Colonic mucosa (tissue), 4 donors: ENCODE measurements at regions not wholly inside any gene's neighbourhood (a gene's known extent, or its start where the extent isn't known, plus 50 kb on each side); places are given as distances from the start of the nearest gene placed in this dataset.

Source experiments
- DNase-seq: peaks from one replicate; pipeline ENCODE4 v3.0.0-alpha.2; 2020
- H3K27ac ChIP-seq: fragments of 200-600 bp; one replicate; pipeline ENCODE4 v1.8.0; 2021
- H3K27me3 ChIP-seq: fragments of 200-600 bp; one replicate; pipeline ENCODE4 v1.8.0; 2021
- H3K36me3 ChIP-seq: fragments of 200-600 bp; one replicate; pipeline ENCODE4 v1.8.0; 2021
- H3K4me1 ChIP-seq: fragments of 200-600 bp; one replicate; pipeline ENCODE4 v1.8.0; 2021; ENCODE audit warnings: mild to moderate bottlenecking
- H3K4me3 ChIP-seq: fragments of 200-600 bp; one replicate; pipeline ENCODE4 v1.8.0; 2021
- H3K9ac ChIP-seq, 2 donors: one replicate each; pipeline ENCODE4 v1.7.0; 2013; ENCODE audit warnings: control low read depth in 2 of 2, low read depth in 2 of 2, low read length in 2 of 2
- H3K9me3 ChIP-seq: fragments of 200-600 bp; one replicate; pipeline ENCODE4 v1.8.0; 2021
- CTCF ChIP-seq: fragments of 200-600 bp; IDR thresholded peaks from one replicate; pipeline ENCODE4 v1.8.0; 2022; ENCODE audit warnings: antibody characterized with exemption, mild to moderate bottlenecking
- intact Hi-C: fragments of 100-400 bp; cut with DNase I; formaldehyde crosslinking; loops from one replicate; pipeline ENCODE4 v1.14.1; 2022
- donor health status: healthy.
- donor health status: DM: no; HTN: no; CAD: no.
- donor health status: DM: no; HTN: no; CAD: no.

DNA sequence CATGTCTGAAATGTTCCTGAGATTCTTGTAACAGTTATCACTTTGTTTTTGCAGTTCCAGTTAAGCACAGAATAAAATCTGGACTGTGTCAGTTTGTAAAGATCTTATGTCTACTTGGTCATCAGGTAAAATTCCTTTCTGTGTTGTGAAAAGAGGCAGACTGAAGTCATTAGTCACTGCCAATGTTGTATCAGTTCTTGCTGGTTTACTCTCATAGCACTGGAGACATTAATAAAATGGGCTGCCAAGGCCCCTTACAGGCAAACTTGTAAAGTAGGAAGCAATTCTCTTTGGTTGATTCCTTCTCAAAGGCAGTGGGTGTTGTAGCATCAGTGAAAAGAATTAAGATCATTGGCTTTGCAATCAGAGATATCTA lies 61.4 kb upstream of the ST6GALNAC3 start:
- Histone ChIP-seq H3K4me3 (no peak overlapping the region), H3K27me3 (no peaks in the 10 kb centered on the region), H3K36me3 (no peaks in the 10 kb centered on the region), H3K9ac (no peak overlapping the region), H3K4me1 (no peaks in the 10 kb centered on the region), H3K9me3 (no peaks in the 10 kb centered on the region), H3K27ac (no peak overlapping the region)
- DNase-seq = no peak
- no peak for TF ChIP-seq CTCF
- intact Hi-C loops = no loop called here

- Histone ChIP-seq H3K4me1 (no peaks in the 10 kb centered on the region), H3K27me3 (no peaks in the 10 kb centered on the region), H3K27ac (no peak overlapping the region), H3K9ac (no peak overlapping the region), H3K4me3 (no peak overlapping the region), H3K9me3 (no peaks in the 10 kb centered on the region), H3K36me3 (no peaks in the 10 kb centered on the region)
- intact Hi-C loops = no loop called here
- DNase-seq = no peak
- TF ChIP-seq CTCF = no peak
Observed at GRCh38 chr1:76015478-76016103, 59.0 kb upstream of the ST6GALNAC3 start.

DNA sequence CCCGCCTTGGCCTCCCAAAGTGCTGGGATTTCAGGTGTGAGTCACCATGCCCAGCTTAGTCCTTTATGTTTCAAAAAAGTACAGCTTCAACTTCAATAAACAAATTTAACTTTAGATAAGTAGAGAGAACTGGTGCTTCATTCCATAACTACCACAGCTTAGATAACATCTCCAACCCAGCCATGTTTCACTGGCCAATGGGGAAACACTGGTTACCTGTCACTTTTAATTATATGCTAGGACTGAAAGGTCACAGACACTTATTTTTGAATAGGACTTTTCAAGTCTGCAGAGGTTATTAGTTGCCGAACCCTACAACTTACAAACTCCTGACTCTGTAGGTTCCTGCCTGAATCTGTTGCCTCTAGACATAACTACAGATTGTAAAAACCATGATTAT lies 56.5 kb upstream of the ST6GALNAC3 start:
- Histone ChIP-seq H3K36me3 (no peaks in the 10 kb centered on the region), H3K27ac (no peak overlapping the region), H3K9me3 (no peaks in the 10 kb centered on the region), H3K27me3 (no peaks in the 10 kb centered on the region), H3K4me1 (no peaks in the 10 kb centered on the region), H3K9ac (no peak overlapping the region), H3K4me3 (no peak overlapping the region)
- DNase-seq = no peak
- intact Hi-C loops = no loop called here
- no peak for TF ChIP-seq CTCF

DNA sequence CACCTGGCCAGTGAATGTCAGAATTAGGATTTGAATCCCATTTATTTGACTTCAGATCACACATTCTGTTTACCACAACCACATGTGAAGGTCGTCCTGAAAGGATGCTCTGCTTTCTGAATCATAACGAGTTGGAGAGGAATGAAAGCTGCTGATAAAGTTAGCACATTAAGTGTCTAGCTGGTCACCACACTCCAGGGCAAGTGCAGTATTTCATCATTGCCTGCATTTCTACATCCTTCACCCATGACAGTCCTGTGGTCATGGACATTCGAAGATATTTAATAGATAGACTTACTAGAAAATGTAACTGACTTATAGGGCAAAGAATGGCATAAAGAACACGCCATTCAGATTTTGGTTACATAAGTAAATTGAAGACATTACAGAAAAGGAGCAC lies 52.7 kb upstream of the ST6GALNAC3 start:
- H3K9me3 ChIP-seq = no peaks in the 10 kb centered on the region
- DNase-seq = no peak
- H3K36me3 ChIP-seq = no peaks in the 10 kb centered on the region
- no peaks in the 10 kb centered on the region for H3K4me1 ChIP-seq
- no peaks in the 10 kb centered on the region for H3K27me3 ChIP-seq
- H3K27ac ChIP-seq = no peak overlapping the region
- intact Hi-C loops = loop anchor here (10.0 kb wide), 1 partner anchor 123 kb away; no protein-coding TSS in a partner anchor
- TF ChIP-seq CTCF = no peak
- no peak overlapping the region for H3K4me3 ChIP-seq
- H3K9ac ChIP-seq = no peak overlapping the region

DNA sequence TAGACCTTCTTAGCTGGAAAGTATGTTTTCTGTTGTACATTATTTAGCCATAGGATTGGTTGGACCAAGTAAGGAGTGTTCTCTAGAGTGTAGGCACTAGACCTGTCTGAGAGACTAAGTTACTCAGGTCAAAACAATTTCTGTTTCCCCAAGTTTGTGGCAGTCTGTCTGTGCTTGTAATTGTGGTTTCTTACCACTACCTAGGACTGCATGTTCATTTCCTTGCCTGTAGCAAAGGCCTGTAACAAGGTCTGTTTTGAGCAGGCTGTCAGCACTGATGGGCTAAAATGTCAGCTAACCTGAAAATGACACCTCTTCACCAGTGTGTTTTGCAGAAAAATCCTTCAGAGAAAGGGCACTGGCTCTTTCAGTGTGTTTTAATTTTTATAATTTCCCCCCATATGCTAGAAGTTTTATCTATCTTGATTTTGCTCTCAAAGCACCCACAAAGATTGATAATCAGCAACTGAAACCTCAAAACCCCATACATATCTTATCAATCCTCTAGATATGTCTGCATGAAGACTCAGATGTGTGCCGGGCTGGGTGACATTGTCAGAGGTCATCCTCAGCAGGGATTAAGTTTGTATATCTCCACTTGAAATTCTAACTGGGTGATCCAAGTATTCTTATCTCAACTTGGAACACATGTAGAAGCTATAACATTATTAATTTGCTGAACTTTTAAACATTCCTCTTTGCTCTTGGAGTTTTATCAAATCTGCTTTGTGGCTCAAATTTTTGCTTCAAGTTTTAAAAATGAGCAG lies 50.7 kb upstream of the ST6GALNAC3 start:
- Histone ChIP-seq H3K27ac (no peak overlapping the region), H3K27me3 (no peaks in the 10 kb centered on the region), H3K36me3 (no peaks in the 10 kb centered on the region), H3K9ac (no peak overlapping the region), H3K4me3 (no peak overlapping the region), H3K4me1 (no peaks in the 10 kb centered on the region), H3K9me3 (no peaks in the 10 kb centered on the region)
- no peak for TF ChIP-seq CTCF
- intact Hi-C loops = loop anchor here (10.0 kb wide), 1 partner anchor 121 kb away; no protein-coding TSS in a partner anchor
- no peak for DNase-seq
